HG03342 (cell line): ENCODE measurements at regions not wholly inside any gene's neighbourhood (a gene's known extent, or its start where the extent isn't known, plus 50 kb on each side); places are given as distances from the start of the nearest gene placed in this dataset.

Source experiments
- ATAC-seq: cut with Tn5 transposase; IDR thresholded peaks from one replicate; pipeline ENCODE4 v1.9.1; 2021; ENCODE audit warnings: mild to moderate bottlenecking, moderate library complexity; ENCODE audit not compliant: unreplicated experiment

GRCh38 chr1:212525479-212526110 lies 83.0 kb upstream of the ATF3 start:
- ATAC-seq: no peak

GRCh38 chr1:212526111-212526491 lies 82.5 kb upstream of the ATF3 start:
- ATAC-seq: no peak

GRCh38 chr1:212528501-212528900 lies 80.1 kb upstream of the ATF3 start:
- ATAC-seq: no peak

- no peak for ATAC-seq
Measured at GRCh38 chr1:212529211-212529741, 79.3 kb upstream of the ATF3 start.

- ATAC-seq: no peak
Measured at GRCh38 chr1:212531267-212531666, 77.3 kb upstream of the ATF3 start.

- no peak for ATAC-seq
Measured at GRCh38 chr1:212531796-212532195, 76.8 kb upstream of the ATF3 start.

- no peak for ATAC-seq
Measured at GRCh38 chr1:212532469-212533147, 76.0 kb upstream of the ATF3 start.

GRCh38 chr1:212533148-212533517 lies 75.4 kb upstream of the ATF3 start:
- ATAC-seq: no peak

- ATAC-seq: no peak
Measured at GRCh38 chr1:212536586-212536985, 72.0 kb upstream of the ATF3 start.

GRCh38 chr1:212537610-212538009 lies 71.0 kb upstream of the ATF3 start:
- no peak for ATAC-seq

GRCh38 chr1:212539737-212540430 lies 68.7 kb upstream of the ATF3 start:
- no peak for ATAC-seq

- no peak for ATAC-seq
Measured at GRCh38 chr1:212542761-212543187, 65.8 kb upstream of the ATF3 start.

- no peak for ATAC-seq
Measured at GRCh38 chr1:212544110-212544509, 64.5 kb upstream of the ATF3 start.

GRCh38 chr1:212545941-212546635 lies 62.5 kb upstream of the ATF3 start:
- ATAC-seq: no peak

- no peak for ATAC-seq
Measured at GRCh38 chr1:212549503-212550017, 59.0 kb upstream of the ATF3 start.

- no peak for ATAC-seq
Measured at GRCh38 chr1:212551929-212552328, 56.6 kb upstream of the ATF3 start.

GRCh38 chr1:212553676-212554075 lies 54.9 kb upstream of the ATF3 start:
- no peak for ATAC-seq

- no peak for ATAC-seq
Measured at GRCh38 chr1:212554401-212554800, 54.2 kb upstream of the ATF3 start.

GRCh38 chr1:212555426-212555825 lies 53.1 kb upstream of the ATF3 start:
- ATAC-seq: no peak

- no peak for ATAC-seq
Measured at GRCh38 chr1:212556822-212557549, 51.6 kb upstream of the ATF3 start.
